A673 (cell line): ENCODE measurements at regions not wholly inside any gene's neighbourhood (a gene's known extent, or its start where the extent isn't known, plus 50 kb on each side); places are given as distances from the start of the nearest gene placed in this dataset.

Source experiments
- BruUV-seq: library from RNA; stranded (reverse); fragments of 400-500 nt; replicated peaks from 2 replicates; lab custom pipeline; 2021; lab: Mats Ljungman, UMichigan
- CTCF ChIA-PET: fragments of 300-600 bp; sonication (Branson Sonifier 250); formaldehyde crosslinking; loops from one replicate; lab custom pipeline; 2022; ENCODE audit warnings: antibody characterized with exemption; lab: Charles Lee
- POLR2A ChIA-PET: fragments of 300-600 bp; sonication (Branson Sonifier 250); formaldehyde crosslinking; loops from one replicate; lab custom pipeline; 2022; ENCODE audit warnings: antibody characterized with exemption; ENCODE audit not compliant: low non-redundant PET; lab: Charles Lee
- DNase-seq: peaks from one replicate; pipeline ENCODE4 v3.0.0-alpha.2; 2015; ENCODE audit warnings: low spot score
- H3K27ac ChIP-seq: fragments of 200-600 bp; sonication (generic); 2 replicates; pipeline ENCODE4 v1.5.1; 2016; ENCODE audit warnings: mixed run types, low read depth, mild to moderate bottlenecking, mixed read lengths, antibody characterized with exemption, low read length; ENCODE audit not compliant: poor library complexity, severe bottlenecking
- H3K27me3 ChIP-seq: fragments of 200-600 bp; sonication (generic); replicated peaks from 2 replicates; pipeline ENCODE4 v1.6.1; 2017; ENCODE audit warnings: mixed run types, low read depth, mild to moderate bottlenecking, mixed read lengths, antibody characterized with exemption, low read length; ENCODE audit not compliant: insufficient read depth, poor library complexity
- H3K36me3 ChIP-seq: fragments of 200-600 bp; sonication (generic); 2 replicates; pipeline ENCODE4 v1.6.1; 2016; ENCODE audit warnings: mixed run types, mild to moderate bottlenecking, mixed read lengths, antibody characterized with exemption, low read length; ENCODE audit not compliant: insufficient read depth, poor library complexity, severe bottlenecking
- H3K4me1 ChIP-seq: fragments of 200-600 bp; sonication (generic); 2 replicates; pipeline ENCODE4 v1.6.1; 2017; ENCODE audit warnings: mixed run types, mild to moderate bottlenecking, mixed read lengths, antibody characterized with exemption, low read length; ENCODE audit not compliant: insufficient read depth, poor library complexity, severe bottlenecking
- H3K4me3 ChIP-seq: fragments of 200-600 bp; sonication (generic); 2 replicates; pipeline ENCODE4 v1.5.1; 2016; ENCODE audit warnings: low read depth, mixed run types, mild to moderate bottlenecking, mixed read lengths, low read length; ENCODE audit not compliant: poor library complexity, severe bottlenecking
- H3K9me3 ChIP-seq: fragments of 200-600 bp; sonication (generic); 2 replicates; pipeline ENCODE4 v1.6.1; 2016; ENCODE audit warnings: mixed run types, low read depth, mild to moderate bottlenecking, mixed read lengths, antibody characterized with exemption, low read length; ENCODE audit not compliant: poor library complexity, severe bottlenecking
- CTCF ChIP-seq: fragments of 300-800, 200-600 bp; sonication (generic); conservative IDR thresholded peaks from 2 replicates; pipeline ENCODE4 v1.5.1; 2017; ENCODE audit warnings: low read depth, mild to moderate bottlenecking, antibody characterized with exemption, low read length, moderate library complexity, mixed read lengths
- EZH2 ChIP-seq: fragments of 200-600 bp; sonication (generic); IDR thresholded peaks from 2 replicates; pipeline ENCODE4 v1.6.1; 2017; ENCODE audit warnings: borderline replicate concordance, low read depth, mild to moderate bottlenecking, mixed read lengths, antibody characterized with exemption, low read length; ENCODE audit not compliant: poor library complexity, severe bottlenecking
- intact Hi-C: fragments of 100-400 bp; cut with micrococcal nuclease; formaldehyde crosslinking; loops from one replicate; pipeline ENCODE4 v1.10.0; 2022; ENCODE audit not compliant: unreplicated experiment

- H3K9me3 ChIP-seq: no peaks in the 10 kb centered on the region
- intact Hi-C loops: no loop called here
- CTCF ChIA-PET: interaction anchor here (0.7 kb wide), 1 partner anchor 12 kb away, joined by 3 read pairs; no protein-coding TSS in a partner anchor
Observed at GRCh38 chr11:92460213-92460612, 235.6 kb downstream of the FAT3 start.

GRCh38 chr11:92461447-92461846 is 236.8 kb downstream of the FAT3 start:
- Histone ChIP-seq H3K4me3 (no peak overlapping the region), H3K4me1 (no peaks in the 10 kb centered on the region), H3K27ac (no peak overlapping the region), H3K27me3 (no peaks in the 10 kb centered on the region), H3K9me3 (no peaks in the 10 kb centered on the region), H3K36me3 (no peaks in the 10 kb centered on the region)
- no peak for TF ChIP-seq CTCF
- TF ChIP-seq EZH2: no peak
- POLR2A ChIA-PET: no interaction called here
- BruUV-seq: no TSS peak
- DNase-seq: no peak
- intact Hi-C loops: no loop called here
- CTCF ChIA-PET: no interaction called here

More at GRCh38 chr11:92460213-92460612, 235.6 kb downstream of the FAT3 start:
- Histone ChIP-seq H3K36me3 (no peaks in the 10 kb centered on the region), H3K4me1 (no peaks in the 10 kb centered on the region), H3K27me3 (no peaks in the 10 kb centered on the region), H3K27ac (no peak overlapping the region), H3K4me3 (no peak overlapping the region)
- POLR2A ChIA-PET: no interaction called here
- DNase-seq: no peak
- BruUV-seq: no TSS peak
- TF ChIP-seq EZH2: no peak
- no peak for TF ChIP-seq CTCF

GRCh38 chr11:92462821-92463220 is 238.2 kb downstream of the FAT3 start:
- Histone ChIP-seq H3K9me3 (no peaks in the 10 kb centered on the region), H3K36me3 (no peaks in the 10 kb centered on the region), H3K27me3 (no peaks in the 10 kb centered on the region), H3K4me3 (no peak overlapping the region), H3K27ac (no peak overlapping the region), H3K4me1 (no peaks in the 10 kb centered on the region)
- POLR2A ChIA-PET: no interaction called here
- BruUV-seq: no TSS peak
- CTCF ChIA-PET: no interaction called here
- DNase-seq: no peak
- intact Hi-C loops: no loop called here
- no peak for TF ChIP-seq CTCF
- TF ChIP-seq EZH2: no peak
